HG02938 (cell line): ENCODE measurements at regions not wholly inside any gene's neighbourhood (a gene's known extent, or its start where the extent isn't known, plus 50 kb on each side); places are given as distances from the start of the nearest gene placed in this dataset.

Experiments used
- ATAC-seq: cut with Tn5 transposase; IDR thresholded peaks from one replicate; pipeline ENCODE4 v1.9.1; 2021; ENCODE audit warnings: mild to moderate bottlenecking, moderate library complexity; ENCODE audit not compliant: unreplicated experiment

DNA sequence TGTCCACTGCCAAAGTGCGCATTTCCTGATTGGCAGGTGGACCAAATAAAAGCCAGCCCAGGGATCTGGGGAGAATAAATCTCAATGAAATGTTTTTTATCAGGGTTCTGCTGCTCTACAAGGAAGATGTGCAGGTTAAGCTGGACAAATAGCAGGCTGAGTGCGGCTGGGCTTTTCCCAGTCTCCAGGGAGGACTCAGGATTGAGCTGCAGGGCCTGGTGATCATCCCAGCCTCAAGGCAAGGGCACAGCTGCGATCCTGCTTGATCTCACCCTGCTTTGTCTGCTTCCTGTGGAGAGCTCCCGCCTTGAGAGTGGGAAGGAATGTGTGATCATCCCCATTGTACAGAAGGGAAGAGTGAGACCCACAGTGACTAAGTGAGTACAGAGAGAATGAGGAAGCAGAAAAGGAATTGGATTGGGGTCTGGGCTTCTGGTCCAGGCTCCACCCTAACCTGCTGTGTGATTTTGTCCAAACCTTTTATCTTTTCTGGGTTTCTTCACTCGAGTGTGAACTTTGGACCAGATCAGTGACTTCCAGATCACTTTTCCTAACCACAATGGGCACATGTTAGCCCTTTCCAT lies 75.3 kb upstream of the CRHR1 start:
- ATAC-seq, result no peak

DNA sequence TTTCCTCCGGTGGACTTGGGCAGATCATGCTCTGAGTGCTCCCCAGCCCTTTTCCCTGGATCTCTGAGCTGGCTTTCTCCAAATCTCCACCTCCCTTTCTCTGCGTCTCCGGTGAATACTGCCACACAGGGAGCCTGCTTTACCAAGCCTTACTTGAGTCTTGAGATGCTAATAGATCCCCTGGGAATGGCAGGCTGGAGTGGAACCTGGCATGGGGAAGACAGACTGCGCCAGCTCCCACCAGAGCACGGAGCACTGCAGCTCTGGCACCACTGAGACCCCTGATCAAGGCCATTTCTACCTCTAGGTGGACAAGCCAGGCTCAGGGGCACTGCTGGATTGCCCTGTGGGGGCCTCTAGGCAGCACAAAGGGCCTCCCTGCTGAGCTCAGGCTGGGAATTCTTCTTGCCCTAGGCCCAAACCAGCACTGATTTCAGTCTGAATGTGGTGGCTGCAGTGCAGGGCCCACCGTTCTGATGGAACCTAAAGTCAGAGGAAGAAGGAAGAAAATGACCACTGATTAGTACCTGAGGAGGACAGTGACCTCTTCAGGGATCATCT lies 74.3 kb upstream of the CRHR1 start:
- no peak for ATAC-seq

DNA sequence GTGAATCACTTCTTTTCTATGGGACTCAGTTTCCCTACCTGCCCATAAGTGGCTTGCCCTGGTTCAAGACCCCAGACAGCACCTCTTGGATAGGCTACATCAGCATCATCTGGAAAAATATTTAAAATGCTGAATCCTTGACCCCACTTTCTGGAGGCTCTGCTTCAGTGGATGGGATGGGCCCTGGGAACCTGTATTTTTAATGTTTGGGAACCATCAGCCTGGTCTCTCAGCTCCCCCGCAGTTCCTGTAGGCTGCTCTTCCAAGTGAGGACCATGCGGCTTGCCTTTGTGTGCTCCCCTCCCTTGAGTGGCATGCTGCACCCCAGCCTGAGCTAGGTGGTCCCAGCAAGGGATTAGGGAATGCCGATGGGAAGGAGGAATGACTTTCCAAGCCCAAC lies 68.3 kb upstream of the CRHR1 start:
- ATAC-seq, result no peak

DNA sequence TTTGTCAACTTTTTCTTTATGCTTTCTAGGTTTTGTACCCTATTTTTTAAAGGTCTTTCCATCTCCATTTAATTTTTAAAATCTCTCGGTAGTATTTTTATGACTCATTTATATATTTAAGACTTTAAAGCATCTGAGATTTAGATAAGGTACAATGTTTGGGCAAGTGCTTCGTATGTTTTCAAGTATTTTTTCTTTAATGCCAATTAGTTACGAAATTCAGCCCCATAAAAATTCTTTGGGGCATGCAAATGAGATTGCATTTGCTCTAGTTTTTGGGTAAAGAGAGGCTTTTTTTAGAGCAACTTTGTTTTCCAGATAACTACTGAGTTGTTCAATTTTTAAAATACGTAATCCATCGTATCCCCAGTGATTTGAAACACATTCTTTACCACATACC lies 65.3 kb upstream of the CRHR1 start:
- no peak for ATAC-seq

DNA sequence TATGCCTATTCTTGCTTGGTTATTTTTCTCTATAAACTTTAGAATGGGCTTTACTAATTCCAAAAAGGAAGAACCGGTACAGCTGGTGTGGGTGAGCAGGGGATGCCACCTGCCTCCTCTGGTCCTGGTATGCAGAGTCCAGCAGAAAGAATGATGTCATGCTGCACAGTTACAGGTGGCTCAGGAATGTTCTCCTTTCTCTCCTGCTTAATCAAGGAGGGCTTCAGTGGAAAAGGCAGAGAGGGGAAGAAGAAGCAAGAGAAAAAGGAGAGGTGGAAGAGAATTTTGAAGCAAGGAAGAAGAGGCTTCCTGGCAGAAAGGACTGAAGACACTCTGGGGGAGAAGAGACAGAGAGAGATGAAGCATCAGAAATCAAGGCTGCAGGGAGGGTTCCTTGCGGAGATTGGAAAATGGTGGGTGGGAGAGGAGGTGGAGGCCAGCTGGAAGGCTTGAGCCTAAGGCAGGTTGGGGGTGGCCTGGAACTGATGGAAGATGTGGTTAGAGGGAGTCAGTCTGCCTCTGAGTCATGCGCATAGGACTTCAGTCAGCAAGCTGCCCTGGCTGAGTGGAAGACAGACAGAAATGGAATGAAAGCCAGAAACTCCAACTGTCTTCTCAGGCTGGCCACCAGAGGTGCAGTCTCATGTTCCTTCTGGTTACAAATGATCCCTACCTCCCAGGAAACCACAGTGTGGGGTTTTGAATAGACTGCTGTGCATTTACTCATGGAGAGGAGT lies 64.6 kb upstream of the CRHR1 start:
- no peak for ATAC-seq

DNA sequence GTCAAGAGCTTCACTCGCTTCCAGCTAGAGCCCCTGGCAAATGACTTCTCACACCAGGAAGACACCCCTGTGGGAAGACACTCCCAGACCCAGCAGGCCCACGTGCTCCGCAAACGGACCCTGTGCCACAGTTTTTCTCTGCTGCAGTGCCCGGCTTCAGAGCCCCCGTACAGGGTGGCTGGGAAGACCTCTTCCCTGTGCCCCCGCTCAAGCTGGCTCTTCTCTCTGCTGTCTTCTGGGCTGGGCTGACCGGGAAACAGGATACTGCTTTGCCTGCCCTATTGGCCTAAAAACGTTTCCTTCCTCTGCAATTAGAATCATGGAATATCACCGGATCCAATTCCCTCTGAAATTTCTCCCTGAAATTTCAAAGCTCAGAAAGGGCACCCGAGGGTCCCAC lies 63.7 kb upstream of the CRHR1 start:
- no peak for ATAC-seq

DNA sequence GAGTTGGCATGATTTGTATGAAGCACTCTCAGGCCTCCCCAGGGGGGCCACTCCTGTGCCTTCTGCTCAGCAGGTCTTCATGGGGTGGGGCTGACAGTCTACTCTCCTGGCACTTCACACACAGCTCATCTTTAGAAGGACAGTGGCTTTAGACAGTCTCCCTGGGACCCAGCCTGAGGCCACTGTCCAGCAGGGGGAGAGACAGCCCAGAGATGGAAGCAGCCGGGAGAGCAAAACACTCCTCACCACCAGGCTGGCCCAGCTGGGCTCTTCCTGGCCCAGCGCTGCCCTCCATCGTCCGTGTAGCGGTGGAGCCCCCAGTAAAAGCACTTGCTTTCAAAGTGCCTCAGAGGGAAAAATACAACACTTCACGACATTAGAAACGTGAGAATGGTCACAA lies 62.0 kb upstream of the CRHR1 start:
- no peak for ATAC-seq

DNA sequence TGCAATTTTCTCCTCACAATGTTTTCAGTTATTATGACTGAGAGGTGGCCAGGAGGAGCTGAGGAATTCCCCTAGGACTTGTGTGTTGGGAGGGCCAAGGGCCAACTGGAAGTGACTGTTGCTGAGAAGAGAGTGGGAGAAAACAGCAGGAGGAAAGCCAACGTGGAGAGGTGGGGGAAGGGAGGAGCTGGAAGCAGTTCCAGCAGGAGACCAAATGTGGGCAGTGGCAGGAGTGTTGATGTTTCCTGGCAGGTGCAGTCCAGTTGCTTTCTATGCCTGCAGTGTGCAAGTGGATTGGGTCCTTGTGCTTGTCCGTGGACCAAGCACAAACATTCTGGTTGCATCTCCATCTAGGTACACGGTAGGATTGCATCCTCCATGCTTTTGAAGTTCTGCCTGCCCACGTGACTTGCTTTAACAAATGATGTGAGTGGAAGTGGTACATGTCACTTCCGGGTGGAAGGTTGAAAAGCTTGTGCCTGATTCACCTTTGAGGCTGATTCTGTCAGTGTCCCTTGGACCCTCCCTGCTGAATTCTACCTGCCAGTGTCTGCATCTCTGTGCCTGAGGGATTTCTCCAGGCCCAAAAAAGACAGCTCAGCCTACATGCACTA lies 54.7 kb upstream of the CRHR1 start:
- no peak for ATAC-seq

DNA sequence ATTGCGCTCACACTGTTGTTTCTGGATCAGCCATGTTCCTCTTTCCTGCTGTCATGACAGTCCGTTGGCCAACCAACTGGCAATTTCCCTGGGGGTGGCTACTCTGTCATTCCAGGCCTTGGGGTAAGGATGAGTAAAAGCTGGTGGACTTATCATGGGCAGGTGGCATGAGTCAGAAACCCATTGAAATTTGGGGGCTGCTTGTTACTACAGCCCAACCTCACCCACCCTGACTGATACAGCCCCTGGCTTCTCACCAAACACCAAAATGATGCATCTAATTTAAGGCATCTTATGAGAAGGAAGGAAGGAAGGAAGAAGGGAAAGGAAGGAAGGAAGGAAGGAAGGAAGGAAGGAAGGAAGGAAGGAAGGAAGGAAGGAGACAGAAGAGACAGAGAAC lies 53.9 kb upstream of the CRHR1 start:
- ATAC-seq, result no peak

DNA sequence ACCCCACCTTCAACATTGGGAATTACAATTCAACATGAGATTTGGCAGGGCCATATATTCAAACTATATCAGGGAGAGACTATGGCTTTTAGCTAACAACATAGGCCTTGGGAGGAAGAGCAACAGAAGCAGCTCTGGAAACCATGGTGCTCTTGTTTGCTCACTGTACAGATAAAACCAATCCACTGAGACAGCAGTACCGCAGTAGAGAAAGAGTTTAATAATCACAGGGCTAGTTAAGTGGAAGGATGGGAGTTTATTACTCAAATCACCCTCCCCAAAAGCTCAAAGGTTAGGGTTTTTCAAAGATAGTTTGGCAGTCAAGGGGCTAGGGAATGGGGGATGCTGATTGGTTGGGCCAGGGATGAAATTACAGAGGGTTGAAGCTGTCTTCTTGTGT lies 52.7 kb upstream of the CRHR1 start:
- ATAC-seq, result no peak

DNA sequence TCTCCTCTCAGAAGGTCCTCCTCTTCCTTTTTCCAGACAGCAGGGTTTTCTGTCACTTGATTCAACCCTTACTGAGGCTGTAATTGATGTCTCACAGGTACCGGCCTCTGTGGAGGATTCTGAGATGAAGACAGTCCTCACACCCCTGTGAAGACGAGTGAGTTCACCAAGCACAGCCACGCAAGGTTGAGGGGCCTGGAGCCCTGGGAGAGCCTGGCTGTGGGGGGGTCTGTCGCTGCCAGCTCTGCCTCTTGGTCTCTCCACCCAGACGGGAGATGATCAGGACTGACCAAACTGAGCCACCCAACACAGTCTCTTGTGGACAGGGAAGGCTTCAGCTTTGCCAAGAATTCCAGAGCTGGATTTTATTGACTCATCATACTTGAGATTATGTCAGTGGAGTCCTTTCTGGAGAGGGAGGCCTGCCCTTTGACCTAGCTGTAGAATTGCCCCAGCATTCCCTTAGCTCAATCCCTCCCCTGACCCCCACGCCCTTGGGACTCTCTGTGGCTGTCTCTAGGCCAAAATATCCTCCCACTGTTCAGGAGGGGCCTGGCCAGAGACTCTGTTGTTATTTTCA lies 51.1 kb upstream of the CRHR1 start:
- no peak for ATAC-seq

DNA sequence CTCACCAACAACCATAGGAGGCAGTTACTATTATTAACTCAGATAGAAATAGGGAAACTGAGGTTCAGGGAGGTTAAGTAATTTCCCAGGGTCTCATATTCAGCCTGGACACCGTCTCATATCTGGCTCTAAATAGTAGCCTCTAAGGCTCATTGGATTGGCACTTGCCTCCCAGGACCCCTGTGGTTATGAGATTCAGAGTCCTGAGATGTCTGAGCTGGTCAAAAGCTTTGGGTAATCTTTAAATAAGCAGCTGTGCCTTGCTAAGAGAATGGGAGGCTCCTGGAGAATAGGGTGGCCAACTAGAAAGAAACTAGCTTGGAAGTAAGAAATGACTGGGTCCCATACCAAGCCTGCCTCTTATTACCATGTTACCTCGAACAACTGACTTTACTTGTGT lies 50.3 kb upstream of the CRHR1 start:
- no peak for ATAC-seq
